ENCODE measurements at regions not wholly inside any gene's neighbourhood (a gene's known extent, or its start where the extent isn't known, plus 50 kb on each side); places are given as distances from the start of the nearest gene placed in this dataset.

DNA sequence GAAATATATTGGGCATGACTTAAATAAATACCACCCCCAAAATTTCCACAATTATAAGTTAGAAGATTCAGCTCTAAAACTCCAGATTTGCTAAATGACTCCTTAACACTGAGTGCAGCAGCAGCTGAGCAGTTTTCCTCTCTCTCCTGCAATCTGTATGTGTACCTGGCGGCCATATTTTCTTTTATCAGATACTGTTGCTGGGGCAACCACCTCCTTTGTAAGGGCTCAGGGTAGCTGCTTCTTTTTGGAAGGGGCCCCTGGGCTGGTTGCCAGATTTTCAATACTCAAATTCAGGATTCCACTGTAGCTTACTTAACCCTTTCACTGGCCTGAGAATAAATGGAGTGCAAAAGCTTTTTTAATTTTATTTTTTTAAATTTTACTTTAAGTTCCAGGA is 197.0 kb downstream of the TAF11L14 start:
- H3K4me2 ChIP-seq (ENCODE audit: insufficient read depth, insufficient read length, low read length) = no peak overlapping the region
- H3K9me3 Mint-ChIP-seq = no peaks in the 10 kb centered on the region
- no peak overlapping the region for H2BK12ac ChIP-seq (ENCODE audit: insufficient read length, low read depth, low read length)
- no peak overlapping the region for H2BK5ac ChIP-seq (ENCODE audit: insufficient read length, low read length)
- no peak overlapping the region for H3T11ph ChIP-seq (ENCODE audit: low read length)
- no peak overlapping the region for H3K23ac ChIP-seq (ENCODE audit: insufficient read length, low read depth, low read length)
- no peak overlapping the region for H2BK120ac ChIP-seq (ENCODE audit: low read depth, low read length, poor library complexity, severe bottlenecking)
- WGBS (ENCODE audit: extremely low coverage, insufficient read length, low lambda C conversion rate) = no CpG with 5 or more reads among the region's 1 CpG
- H3K4me1 ChIP-seq (ENCODE audit: insufficient read depth, low read length) = no peaks in the 10 kb centered on the region
- H3K27ac ChIP-seq (ENCODE audit: insufficient read length, low read depth, low read length) = no peak overlapping the region
- H3K9ac ChIP-seq (ENCODE audit: extremely low read depth, insufficient read length, low read length) = no peak overlapping the region
- H3K36me3 Mint-ChIP-seq (ENCODE audit: insufficient read depth in 1 of 3, low read depth in 3 of 3) = peaks cover 0 to 3% (median 0%) of the 10 kb centered on the region in 3 experiments; a peak in 1 of 7 replicates
- no peak overlapping the region for H3K4ac ChIP-seq (ENCODE audit: low read depth, low read length)
- H3K56ac ChIP-seq (ENCODE audit: insufficient read length, low read depth, low read length) = no peak overlapping the region
- H3K23me2 ChIP-seq (ENCODE audit: insufficient read length, low read depth, low read length, poor library complexity, severe bottlenecking) = no peaks in the 10 kb centered on the region
- no peak overlapping the region for H3K14ac ChIP-seq (ENCODE audit: insufficient read depth, low read length)
- H3K27ac Mint-ChIP-seq = no peak overlapping the region; a peak in 1 of 7 replicates
- no peak overlapping the region for H4K8ac ChIP-seq (replicated peaks; ENCODE audit: insufficient read length, low read depth, low read length)
- H3K27me3 Mint-ChIP-seq (ENCODE audit: low read depth) = no peaks in the 10 kb centered on the region
- no peak for TF ChIP-seq CTCF (conservative IDR thresholded peaks at IDR 0.05)
- H3K27me3 ChIP-seq (ENCODE audit: insufficient read depth, low read length) = no peaks in the 10 kb centered on the region
- H3K4me1 Mint-ChIP-seq = no peaks in the 10 kb centered on the region
- H4K91ac ChIP-seq (ENCODE audit: insufficient read length, low read depth, low read length) = no peak overlapping the region
- H3K79me2 ChIP-seq (ENCODE audit: insufficient read depth, low read length) = no peaks in the 10 kb centered on the region
- no peak overlapping the region for H4K5ac ChIP-seq (ENCODE audit: insufficient read length, low read depth, low read length)
- no peak overlapping the region for H3K18ac ChIP-seq (ENCODE audit: insufficient read length, low read depth, low read length)
- H2BK20ac ChIP-seq (ENCODE audit: low read depth, low read length, poor library complexity, severe bottlenecking) = no peak overlapping the region
- no peak overlapping the region for H3K4me3 Mint-ChIP-seq
- no peak overlapping the region for H2AK5ac ChIP-seq (ENCODE audit: insufficient read length, low read length)
- H2BK15ac ChIP-seq (ENCODE audit: low read depth, low read length) = no peak overlapping the region
- no peak overlapping the region for H2AFZ ChIP-seq (ENCODE audit: low read length)
- H3K79me1 ChIP-seq (ENCODE audit: insufficient read depth, low read depth, low read length, poor library complexity, severe bottlenecking) = no peaks in the 10 kb centered on the region
- H3K9me3 ChIP-seq (ENCODE audit: control insufficient read depth, low read depth, low read length) = no peaks in the 10 kb centered on the region
- H4K20me1 ChIP-seq (ENCODE audit: control insufficient read depth, insufficient read depth, insufficient read length) = no peaks in the 10 kb centered on the region
- no peak for DNase-seq

Measured in H9 (cell line).